ENCODE measurements at regions not wholly inside any gene's neighbourhood (a gene's known extent, or its start where the extent isn't known, plus 50 kb on each side); places are given as distances from the start of the nearest gene placed in this dataset.
A peak's percentile ranks its signal among the peaks of the same experiment; 100 is the strongest.

DNA sequence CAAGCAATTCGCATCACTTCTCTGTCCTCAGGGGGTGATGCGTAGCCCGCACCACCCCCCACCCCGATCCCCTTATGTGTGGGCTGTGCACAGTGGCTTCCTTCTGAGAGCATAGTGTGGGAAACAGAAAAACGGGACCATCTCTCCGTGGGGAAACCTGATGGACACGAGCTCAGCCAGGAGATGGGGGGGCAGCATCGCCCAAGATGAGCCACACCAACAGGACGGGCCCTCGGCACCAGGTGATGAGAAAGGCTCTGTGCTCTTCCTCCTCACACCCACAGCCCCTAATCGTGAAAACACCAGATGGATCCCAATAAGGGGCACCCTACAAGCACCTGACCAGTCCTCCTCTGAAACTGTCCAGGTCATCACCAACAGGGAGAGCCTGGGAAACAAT is 153.6 kb downstream of the SHANK2 start:
- Histone ChIP-seq H2BK120ac (ENCODE audit: low read depth, low read length) (no peak overlapping the region), H2AFZ (ENCODE audit: low read length) (no peak overlapping the region)
- WGBS, 2 donors (ENCODE audit: extremely low coverage in 2 of 2, insufficient read length in 2 of 2, insufficient replicate concordance in 1 of 2): no CpG with 5 or more reads among the region's 11 CpGs

DNA sequence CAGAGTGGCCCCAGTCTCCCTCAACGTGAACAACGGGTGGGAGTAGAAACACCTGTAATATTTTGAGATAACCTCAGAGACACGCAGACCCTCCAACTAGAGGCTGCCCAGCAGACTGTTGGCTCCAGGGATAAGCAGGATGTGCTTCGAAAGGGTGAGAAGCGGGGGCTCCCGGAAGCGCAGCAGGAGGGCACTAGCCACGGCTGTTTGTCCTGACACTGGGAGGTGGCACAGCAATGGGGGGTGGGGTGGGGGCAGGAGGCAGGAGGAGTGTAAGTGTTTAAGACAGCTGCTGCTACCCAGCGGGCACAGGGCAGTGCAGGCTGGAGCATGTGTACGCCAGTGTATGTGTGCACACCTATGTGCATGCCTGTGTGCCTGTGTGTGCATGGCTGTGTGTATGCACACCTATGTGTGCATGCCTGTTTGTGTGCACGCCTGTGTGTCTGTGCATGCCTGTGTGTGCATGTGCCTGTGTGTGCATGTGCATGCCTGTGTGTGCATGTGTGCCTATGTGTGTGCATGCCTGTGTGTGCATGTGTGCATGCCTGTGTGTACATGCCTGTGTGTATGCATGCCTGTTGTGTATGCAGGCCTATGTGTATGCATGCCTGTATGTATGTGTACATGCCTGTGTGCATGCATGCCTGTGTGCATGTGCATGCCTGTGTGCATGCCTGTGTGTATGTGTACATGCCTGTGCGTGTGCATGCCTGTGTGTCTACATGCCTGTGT is 154.7 kb downstream of the SHANK2 start:
- no peak overlapping the region for H2AFZ ChIP-seq (ENCODE audit: low read length)
- no peak overlapping the region for H2BK15ac ChIP-seq (ENCODE audit: low read length)
- H2BK120ac ChIP-seq (ENCODE audit: low read depth, low read length): peak overlapping the region; percentile 33
- peaks cover 0 to 5% of the 10 kb centered on the region in 2 donors for H3K4me1 ChIP-seq (ENCODE audit: control insufficient read depth in 2 of 2, insufficient read depth in 1 of 2, low read depth in 1 of 2, low read length in 2 of 2)
- H2BK12ac ChIP-seq (ENCODE audit: low read length): peak overlapping the region; percentile 68
- peak overlapping the region; percentile 89 for H4K8ac ChIP-seq (ENCODE audit: low read depth, low read length)
- whole genome bisulfite sequencing, 2 donors (ENCODE audit: extremely low coverage in 2 of 2, insufficient read length in 2 of 2, insufficient replicate concordance in 1 of 2): no CpG with 5 or more reads among the region's 12 CpGs
- no peak overlapping the region for H2BK5ac ChIP-seq (ENCODE audit: low read length)
- no peak overlapping the region for H2AK5ac ChIP-seq (ENCODE audit: low read depth, low read length)
- peak overlapping the region; percentile 83 for H3K9ac ChIP-seq (ENCODE audit: low read depth, low read length, poor library complexity)
- H3K23ac ChIP-seq (ENCODE audit: low read depth, low read length, poor library complexity): peak overlapping the region; percentile 98
- H3K4me2 ChIP-seq (ENCODE audit: insufficient read depth, low read length, poor library complexity, severe bottlenecking): no peak overlapping the region
- peaks cover 5% of the 10 kb centered on the region for H3K79me1 ChIP-seq (ENCODE audit: low read depth, low read length)
- peak overlapping the region in 1 of 2 donors; percentile 36 for H3K4me3 ChIP-seq (ENCODE audit: low read length in 2 of 2)
- peaks cover 0 to 7% of the 10 kb centered on the region in 2 donors for H3K9me3 ChIP-seq (replicated peaks in 1 of 2; ENCODE audit: control insufficient read depth in 2 of 2, insufficient read depth in 1 of 2, low read depth in 1 of 2, low read length in 2 of 2)
- H3K36me3 ChIP-seq (replicated peaks in 1 of 2; ENCODE audit: control insufficient read depth in 2 of 2, insufficient read depth in 2 of 2, low read length in 2 of 2): peaks cover 0 to 3% of the 10 kb centered on the region in 2 donors
- peaks cover 0 to 12% (median 3%) of the 10 kb centered on the region in 3 experiments for H3K27me3 ChIP-seq (ENCODE audit: control insufficient read depth in 3 of 3, insufficient read depth in 3 of 3, low read depth in 1 of 3, low read length in 3 of 3)
- peak overlapping the region; percentile 99 for H3K14ac ChIP-seq (ENCODE audit: low read length)
- no peak overlapping the region for H3K27ac ChIP-seq (replicated peaks; ENCODE audit: low read length)
- H3K4ac ChIP-seq (ENCODE audit: low read length): peak overlapping the region; percentile 85
- peak overlapping the region; percentile 79 for H3K18ac ChIP-seq (ENCODE audit: low read length)
- H4K91ac ChIP-seq (ENCODE audit: low read depth, low read length, poor library complexity): peak overlapping the region; percentile 86
- DNase-seq (ENCODE audit: low spot score): no peak

More for the DNA sequence above, 153.6 kb downstream of the SHANK2 start:
- Histone ChIP-seq H2BK12ac (ENCODE audit: low read length) (no peak overlapping the region), H3K79me1 (ENCODE audit: low read depth, low read length) (peaks cover 5% of the 10 kb centered on the region), H3K14ac (ENCODE audit: low read length) (peak overlapping the region; percentile 66), H3K4ac (ENCODE audit: low read length) (no peak overlapping the region), H2BK5ac (ENCODE audit: low read length) (no peak overlapping the region), H3K9me3 (replicated peaks in 1 of 2; ENCODE audit: control insufficient read depth in 2 of 2, insufficient read depth in 1 of 2, low read depth in 1 of 2, low read length in 2 of 2) (peaks cover 0 to 7% of the 10 kb centered on the region in 2 donors), H3K23ac (ENCODE audit: low read depth, low read length, poor library complexity) (no peak overlapping the region), H3K27ac (replicated peaks; ENCODE audit: low read length) (no peak overlapping the region), H2BK15ac (ENCODE audit: low read length) (no peak overlapping the region), H2AK5ac (ENCODE audit: low read depth, low read length) (peak overlapping the region; percentile 11), H4K8ac (ENCODE audit: low read depth, low read length) (no peak overlapping the region), H3K18ac (ENCODE audit: low read length) (no peak overlapping the region), H3K36me3 (replicated peaks in 1 of 2; ENCODE audit: control insufficient read depth in 2 of 2, insufficient read depth in 2 of 2, low read length in 2 of 2) (peaks cover 0 to 3% of the 10 kb centered on the region in 2 donors), H3K27me3 (ENCODE audit: control insufficient read depth in 3 of 3, insufficient read depth in 3 of 3, low read depth in 1 of 3, low read length in 3 of 3) (peaks cover 0 to 15% (median 3%) of the 10 kb centered on the region in 3 experiments), H4K91ac (ENCODE audit: low read depth, low read length, poor library complexity) (no peak overlapping the region), H3K4me2 (ENCODE audit: insufficient read depth, low read length, poor library complexity, severe bottlenecking) (no peak overlapping the region), H3K4me1 (ENCODE audit: control insufficient read depth in 2 of 2, insufficient read depth in 1 of 2, low read depth in 1 of 2, low read length in 2 of 2) (peaks cover 0 to 5% of the 10 kb centered on the region in 2 donors), H3K4me3 (ENCODE audit: low read length in 2 of 2) (no peak overlapping the region), H3K9ac (ENCODE audit: low read depth, low read length, poor library complexity) (no peak overlapping the region)
- no peak for DNase-seq (ENCODE audit: low spot score)

GRCh38 chr11:71096751-71097388 is 155.5 kb downstream of the SHANK2 start:
- peaks cover 5% of the 10 kb centered on the region for H3K79me1 ChIP-seq (ENCODE audit: low read depth, low read length)
- no CpG with 5 or more reads among the region's 10 CpGs for whole genome bisulfite sequencing, 2 donors (ENCODE audit: extremely low coverage in 2 of 2, insufficient read length in 2 of 2, insufficient replicate concordance in 1 of 2)

DNA sequence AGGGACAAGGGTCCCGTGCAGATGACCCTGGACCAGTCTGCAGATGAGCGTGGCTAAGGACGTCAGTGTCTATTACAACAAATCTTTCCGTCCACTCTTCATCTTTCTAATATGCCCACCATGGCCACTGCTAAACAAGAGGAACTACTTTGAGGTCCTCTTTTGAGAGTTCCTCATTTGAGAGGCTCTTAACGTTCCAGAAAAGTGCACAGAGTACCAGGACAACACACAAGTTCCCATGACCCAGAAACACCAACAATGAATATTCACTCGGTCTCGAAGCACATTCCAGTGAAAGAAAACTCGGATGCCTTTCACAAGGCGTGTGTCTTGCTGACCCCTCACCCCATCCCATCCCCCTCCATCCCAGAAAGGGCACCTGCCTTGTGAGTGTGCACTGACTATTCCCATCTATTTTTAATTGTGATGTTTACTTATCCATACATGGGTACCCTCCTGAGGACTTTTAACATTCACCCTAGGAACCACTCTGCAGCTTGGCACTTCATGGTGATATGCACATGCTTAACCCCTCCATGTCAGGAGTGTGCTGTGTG is 157.0 kb downstream of the SHANK2 start:
- H3K4me3 ChIP-seq (ENCODE audit: low read length in 2 of 2): no peak overlapping the region
- H2BK120ac ChIP-seq (ENCODE audit: low read depth, low read length): no peak overlapping the region
- no peak overlapping the region for H2AFZ ChIP-seq (ENCODE audit: low read length)
- peak overlapping the region; percentile 0 for H3K18ac ChIP-seq (ENCODE audit: low read length)
- no peak overlapping the region for H2BK12ac ChIP-seq (ENCODE audit: low read length)
- peaks cover 0 to 4% (median 3%) of the 10 kb centered on the region in 3 experiments for H3K27me3 ChIP-seq (ENCODE audit: control insufficient read depth in 3 of 3, insufficient read depth in 3 of 3, low read depth in 1 of 3, low read length in 3 of 3)
- no peak overlapping the region for H3K23ac ChIP-seq (ENCODE audit: low read depth, low read length, poor library complexity)
- peaks cover 0 to 5% of the 10 kb centered on the region in 2 donors for H3K9me3 ChIP-seq (replicated peaks in 1 of 2; ENCODE audit: control insufficient read depth in 2 of 2, insufficient read depth in 1 of 2, low read depth in 1 of 2, low read length in 2 of 2)
- peaks cover 0 to 3% of the 10 kb centered on the region in 2 donors for H3K36me3 ChIP-seq (replicated peaks in 1 of 2; ENCODE audit: control insufficient read depth in 2 of 2, insufficient read depth in 2 of 2, low read length in 2 of 2)
- H3K4me2 ChIP-seq (ENCODE audit: insufficient read depth, low read length, poor library complexity, severe bottlenecking): no peak overlapping the region
- peaks cover 0 to 3% of the 10 kb centered on the region in 2 donors for H3K4me1 ChIP-seq (ENCODE audit: control insufficient read depth in 2 of 2, insufficient read depth in 1 of 2, low read depth in 1 of 2, low read length in 2 of 2)
- H3K4ac ChIP-seq (ENCODE audit: low read length): no peak overlapping the region
- no CpG with 5 or more reads among the region's 9 CpGs for WGBS, 2 donors (ENCODE audit: extremely low coverage in 2 of 2, insufficient read length in 2 of 2, insufficient replicate concordance in 1 of 2)
- no peak overlapping the region for H3K14ac ChIP-seq (ENCODE audit: low read length)
- H2AK5ac ChIP-seq (ENCODE audit: low read depth, low read length): no peak overlapping the region
- no peak overlapping the region for H4K91ac ChIP-seq (ENCODE audit: low read depth, low read length, poor library complexity)
- no peak overlapping the region for H2BK15ac ChIP-seq (ENCODE audit: low read length)
- H3K79me1 ChIP-seq (ENCODE audit: low read depth, low read length): peaks cover 5% of the 10 kb centered on the region
- no peak overlapping the region for H3K9ac ChIP-seq (ENCODE audit: low read depth, low read length, poor library complexity)
- no peak overlapping the region for H2BK5ac ChIP-seq (ENCODE audit: low read length)
- DNase-seq (ENCODE audit: low spot score): no peak
- no peak overlapping the region for H3K27ac ChIP-seq (replicated peaks; ENCODE audit: low read length)
- H4K8ac ChIP-seq (ENCODE audit: low read depth, low read length): no peak overlapping the region

More at GRCh38 chr11:71096751-71097388, 155.5 kb downstream of the SHANK2 start:
- Histone ChIP-seq H3K9ac (ENCODE audit: low read depth, low read length, poor library complexity) (no peak overlapping the region), H2AK5ac (ENCODE audit: low read depth, low read length) (peak overlapping the region; percentile 86), H3K4ac (ENCODE audit: low read length) (no peak overlapping the region), H3K4me2 (ENCODE audit: insufficient read depth, low read length, poor library complexity, severe bottlenecking) (no peak overlapping the region), H4K91ac (ENCODE audit: low read depth, low read length, poor library complexity) (no peak overlapping the region), H4K8ac (ENCODE audit: low read depth, low read length) (no peak overlapping the region), H3K14ac (ENCODE audit: low read length) (no peak overlapping the region), H2BK12ac (ENCODE audit: low read length) (no peak overlapping the region), H2BK15ac (ENCODE audit: low read length) (no peak overlapping the region), H3K27ac (replicated peaks; ENCODE audit: low read length) (no peak overlapping the region), H3K9me3 (replicated peaks in 1 of 2; ENCODE audit: control insufficient read depth in 2 of 2, insufficient read depth in 1 of 2, low read depth in 1 of 2, low read length in 2 of 2) (peaks cover 0 to 7% of the 10 kb centered on the region in 2 donors), H3K18ac (ENCODE audit: low read length) (no peak overlapping the region), H2BK120ac (ENCODE audit: low read depth, low read length) (no peak overlapping the region), H2AFZ (ENCODE audit: low read length) (no peak overlapping the region), H3K4me1 (ENCODE audit: control insufficient read depth in 2 of 2, insufficient read depth in 1 of 2, low read depth in 1 of 2, low read length in 2 of 2) (peaks cover 0 to 3% of the 10 kb centered on the region in 2 donors), H3K36me3 (replicated peaks in 1 of 2; ENCODE audit: control insufficient read depth in 2 of 2, insufficient read depth in 2 of 2, low read length in 2 of 2) (peaks cover 0 to 3% of the 10 kb centered on the region in 2 donors), H3K23ac (ENCODE audit: low read depth, low read length, poor library complexity) (no peak overlapping the region), H2BK5ac (ENCODE audit: low read length) (no peak overlapping the region), H3K4me3 (ENCODE audit: low read length in 2 of 2) (no peak overlapping the region), H3K27me3 (ENCODE audit: control insufficient read depth in 3 of 3, insufficient read depth in 3 of 3, low read depth in 1 of 3, low read length in 3 of 3) (peaks cover 0 to 9% (median 3%) of the 10 kb centered on the region in 3 experiments)
- DNase-seq (ENCODE audit: low spot score): no peak

All from neuronal stem cell (in vitro differentiated cells).